T-cell (primary cell): ENCODE measurements at regions not wholly inside any gene's neighbourhood (a gene's known extent, or its start where the extent isn't known, plus 50 kb on each side); places are given as distances from the start of the nearest gene placed in this dataset.

Source experiments
- ATAC-seq, 4 experiments: fragments of 200-7000 bp in 3 of 4; fragments of 150-1000 bp in 1 of 4; cut with Tn5 transposase; replicated peaks in 1 of 4; 1 replicate in 3 of 4; 2 replicates in 1 of 4; pipeline ENCODE4 v1.10.0; 2021; ENCODE audit warnings: moderate library complexity in 3 of 4, mild to moderate bottlenecking in 2 of 4, moderate number of reproducible peaks in 1 of 4
- CTCF ChIA-PET, 2 donors: fragments of 300-600 bp; sonication (Branson Sonifier 250); formaldehyde crosslinking; loops; one replicate each; lab custom pipeline; 2022; ENCODE audit warnings: antibody characterized with exemption in 2 of 2; lab: Charles Lee
- POLR2A ChIA-PET, 2 donors: fragments of 300-600 bp; sonication (Branson Sonifier 250); formaldehyde crosslinking; loops; one replicate each; lab custom pipeline; 2022; ENCODE audit warnings: antibody characterized with exemption in 2 of 2; lab: Charles Lee
- DNase-seq, 35 experiments: peaks; one replicate each; pipeline versions ENCODE4 v3.0.0 to v3.0.0-alpha.2; 2013 to 2023
- H3K27ac ChIP-seq: one replicate; pipeline ENCODE4 v1.5.1; 2013; ENCODE audit warnings: low read length
- H3K27me3 ChIP-seq, 2 experiments: replicated peaks in 1 of 2; 1 replicate in 1 of 2; 2 replicates in 1 of 2; pipeline versions ENCODE4 v1.6.1 to v1.7.0; 2013; ENCODE audit warnings: low read length in 1 of 2, mixed read lengths in 1 of 2; ENCODE audit not compliant: control insufficient read depth in 2 of 2, insufficient read depth in 2 of 2; ENCODE audit errors: extremely low read depth in 1 of 2
- H3K36me3 ChIP-seq, 2 donors: 1 replicate in 1 of 2; 2 replicates in 1 of 2; pipeline versions ENCODE4 v1.6.1 to v1.7.0; 2013; ENCODE audit warnings: low read length in 1 of 2; ENCODE audit not compliant: control insufficient read depth in 2 of 2, insufficient read depth in 1 of 2; ENCODE audit errors: extremely low read depth in 1 of 2
- H3K4me1 ChIP-seq, 2 experiments: 1 replicate in 1 of 2; 2 replicates in 1 of 2; pipeline versions ENCODE4 v1.6.1 to v1.7.0; 2013; ENCODE audit warnings: low read length in 2 of 2, mixed read lengths in 1 of 2; ENCODE audit not compliant: insufficient read depth in 2 of 2, control insufficient read depth in 1 of 2; ENCODE audit errors: extremely low read depth in 1 of 2
- H3K4me3 ChIP-seq, 2 donors: 1 replicate in 1 of 2; 2 replicates in 1 of 2; pipeline versions ENCODE4 v1.5.1 to v1.7.0; 2013; ENCODE audit warnings: mild to moderate bottlenecking in 2 of 2, low read length in 1 of 2, moderate library complexity in 1 of 2; ENCODE audit not compliant: control insufficient read depth in 1 of 2; ENCODE audit errors: extremely low read depth in 1 of 2
- H3K9me3 ChIP-seq: 2 replicates; pipeline ENCODE4 v1.7.0; 2013
- H3K27ac Mint-ChIP-seq, 2 donors: one replicate each; pipeline ENCODE4 v1.8.0; 2020 to 2021; ENCODE audit warnings: mild to moderate bottlenecking in 2 of 2, mixed read lengths in 2 of 2
- H3K27me3 Mint-ChIP-seq, 2 donors: one replicate each; pipeline ENCODE4 v1.8.0; 2021 to 2022; ENCODE audit warnings: mixed read lengths in 2 of 2
- H3K36me3 Mint-ChIP-seq: one replicate; pipeline ENCODE4 v1.8.0; 2021; ENCODE audit warnings: mixed read lengths
- H3K4me1 Mint-ChIP-seq, 3 donors: one replicate each; pipeline ENCODE4 v1.8.0; 2020 to 2022; ENCODE audit warnings: mixed read lengths in 3 of 3, mild to moderate bottlenecking in 1 of 3
- H3K4me3 Mint-ChIP-seq, 3 donors: one replicate each; pipeline ENCODE4 v1.8.0; 2020 to 2022; ENCODE audit warnings: mild to moderate bottlenecking in 3 of 3, mixed read lengths in 3 of 3, moderate library complexity in 3 of 3
- H3K9me3 Mint-ChIP-seq, 3 donors: one replicate each; pipeline ENCODE4 v1.8.0; 2020 to 2022; ENCODE audit warnings: mixed read lengths in 3 of 3
- WGBS: methylation state at CpG from one replicate; pipeline ENCODE4 v1.1.5; 2013; ENCODE audit warnings: missing lambda C conversion rate; ENCODE audit not compliant: insufficient coverage; 5-methylcytosine and 5-hydroxymethylcytosine counted together

- ChIA-PET POLR2A (no interaction called here), CTCF (no interaction called here)
- Histone ChIP-seq H3K9me3 (no peaks in the 10 kb centered on the region), H3K36me3 (no peaks in the 10 kb centered on the region), H3K27me3 (no peaks in the 10 kb centered on the region), H3K4me3 (no peak overlapping the region), H3K4me1 (no peaks in the 10 kb centered on the region), H3K27ac (no peak overlapping the region)
- peaks cover 0 to 2% of the 10 kb centered on the region in 2 donors for H3K27me3 Mint-ChIP-seq
- H3K9me3 Mint-ChIP-seq = peaks cover 0 to 4% (median 0%) of the 10 kb centered on the region in 3 donors
- H3K4me3 Mint-ChIP-seq = no peak overlapping the region
- DNase-seq (no peak), ATAC-seq (no peak)
- no peak overlapping the region for H3K27ac Mint-ChIP-seq
- H3K36me3 Mint-ChIP-seq = no peaks in the 10 kb centered on the region
- 88% methylated on average over 2 of the region's 3 CpGs for WGBS
- no peaks in the 10 kb centered on the region for H3K4me1 Mint-ChIP-seq
Observed at GRCh38 chr16:73912281-73912680, 384.3 kb upstream of the PSMD7 start.

- no peak overlapping the region for H3K4me3 Mint-ChIP-seq
- no peak overlapping the region for H3K27ac Mint-ChIP-seq
- no peaks in the 10 kb centered on the region for H3K36me3 Mint-ChIP-seq
- Histone ChIP-seq H3K4me1 (no peaks in the 10 kb centered on the region), H3K27ac (no peak overlapping the region), H3K27me3 (no peaks in the 10 kb centered on the region), H3K9me3 (no peaks in the 10 kb centered on the region), H3K36me3 (no peaks in the 10 kb centered on the region), H3K4me3 (no peak overlapping the region)
- H3K9me3 Mint-ChIP-seq = peaks cover 0 to 4% (median 0%) of the 10 kb centered on the region in 3 donors
- CTCF ChIA-PET = no interaction called here
- H3K27me3 Mint-ChIP-seq = peaks cover 0 to 2% of the 10 kb centered on the region in 2 donors
- no peaks in the 10 kb centered on the region for H3K4me1 Mint-ChIP-seq
- ATAC-seq (no peak), DNase-seq (no peak)
- POLR2A ChIA-PET = no interaction called here
- 56% methylated on average over 2 of the region's 5 CpGs for WGBS
Observed at GRCh38 chr16:73909529-73910035, 387.0 kb upstream of the PSMD7 start.

- Mint-ChIP-seq H3K27ac (no peak overlapping the region), H3K27me3 (peaks cover 17 to 33% of the 10 kb centered on the region in 2 donors), H3K4me3 (peak overlapping the region in 1 of 3 donors; percentile 64), H3K9me3 (no peaks in the 10 kb centered on the region), H3K36me3 (no peaks in the 10 kb centered on the region), H3K4me1 (peaks cover 8 to 15% (median 10%) of the 10 kb centered on the region in 3 donors)
- peak overlapping the region in 1 of 2 donors; percentile 17 for H3K4me3 ChIP-seq
- DNase-seq (peak in 1 of 35 experiments; percentile 1), ATAC-seq (peak in 1 of 4 experiments; percentile 34)
- no CpG with 5 or more reads among the region's 7 CpGs for WGBS
- H3K9me3 ChIP-seq = no peaks in the 10 kb centered on the region
- ChIA-PET CTCF (interaction anchor here in 1 of 2 donors (0.7 kb wide), 1 partner anchor 1123 kb away, joined by 6 read pairs; no protein-coding TSS in a partner anchor), POLR2A (no interaction called here)
- H3K27ac ChIP-seq = no peak overlapping the region
- no peaks in the 10 kb centered on the region for H3K36me3 ChIP-seq
- H3K27me3 ChIP-seq = peaks cover 0 to 9% of the 10 kb centered on the region in 2 experiments
- no peaks in the 10 kb centered on the region for H3K4me1 ChIP-seq
Observed at GRCh38 chr16:73891129-73891542, 405.5 kb upstream of the PSMD7 start.

- H3K9me3 ChIP-seq = no peaks in the 10 kb centered on the region
- Mint-ChIP-seq H3K4me1 (peaks cover 8 to 15% (median 10%) of the 10 kb centered on the region in 3 donors), H3K27ac (no peak overlapping the region), H3K4me3 (peak overlapping the region in 1 of 3 donors; percentile 64), H3K9me3 (no peaks in the 10 kb centered on the region), H3K36me3 (no peaks in the 10 kb centered on the region), H3K27me3 (peaks cover 21 to 36% of the 10 kb centered on the region in 2 donors)
- no peaks in the 10 kb centered on the region for H3K4me1 ChIP-seq
- ChIA-PET CTCF (interaction anchor here in 1 of 2 donors (0.7 kb wide), 1 partner anchor 1124 kb away, joined by 6 read pairs; no protein-coding TSS in a partner anchor), POLR2A (no interaction called here)
- peaks cover 0 to 9% of the 10 kb centered on the region in 2 experiments for H3K27me3 ChIP-seq
- no peaks in the 10 kb centered on the region for H3K36me3 ChIP-seq
- H3K4me3 ChIP-seq = peak overlapping the region in 1 of 2 donors; percentile 17
- DNase-seq (no peak), ATAC-seq (no peak)
- no peak overlapping the region for H3K27ac ChIP-seq
- WGBS = 20% methylated on average over 12 of the region's 23 CpGs
Observed at GRCh38 chr16:73890186-73891128, 406.2 kb upstream of the PSMD7 start.

- H3K4me3 Mint-ChIP-seq = no peak overlapping the region
- 89% methylated on average over 7 of the region's 13 CpGs for WGBS
- CTCF ChIA-PET = no interaction called here
Observed at GRCh38 chr16:73888840-73889490, 407.6 kb upstream of the PSMD7 start.

GRCh38 chr16:73887911-73888310 lies 408.7 kb upstream of the PSMD7 start:
- DNase-seq (no peak), ATAC-seq (no peak)
- ChIA-PET CTCF (no interaction called here), POLR2A (interaction anchor here in 1 of 2 donors (0.5 kb wide), 1 partner anchor 1898 kb away, joined by 5 read pairs; no protein-coding TSS in a partner anchor)
- H3K9me3 Mint-ChIP-seq = no peaks in the 10 kb centered on the region
- no peak overlapping the region for H3K27ac Mint-ChIP-seq
- H3K4me3 Mint-ChIP-seq = no peak overlapping the region
- H3K4me1 Mint-ChIP-seq = peaks cover 8 to 15% (median 10%) of the 10 kb centered on the region in 3 donors
- no peaks in the 10 kb centered on the region for H3K4me1 ChIP-seq
- H3K27me3 ChIP-seq = peaks cover 0 to 9% of the 10 kb centered on the region in 2 experiments
- no peaks in the 10 kb centered on the region for H3K36me3 ChIP-seq
- no CpG with 5 or more reads among the region's 8 CpGs for WGBS
- H3K4me3 ChIP-seq = no peak overlapping the region
- H3K36me3 Mint-ChIP-seq = no peaks in the 10 kb centered on the region
- no peak overlapping the region for H3K27ac ChIP-seq
- H3K27me3 Mint-ChIP-seq = peaks cover 18 to 35% of the 10 kb centered on the region in 2 donors
- no peaks in the 10 kb centered on the region for H3K9me3 ChIP-seq

More at GRCh38 chr16:73888840-73889490, 407.6 kb upstream of the PSMD7 start:
- H3K4me3 ChIP-seq = no peak overlapping the region
- Mint-ChIP-seq H3K9me3 (no peaks in the 10 kb centered on the region), H3K4me1 (peaks cover 8 to 15% (median 10%) of the 10 kb centered on the region in 3 donors), H3K27me3 (peaks cover 21 to 36% of the 10 kb centered on the region in 2 donors), H3K36me3 (no peaks in the 10 kb centered on the region), H3K27ac (no peak overlapping the region)
- H3K27ac ChIP-seq = no peak overlapping the region
- no peaks in the 10 kb centered on the region for H3K36me3 ChIP-seq
- H3K9me3 ChIP-seq = no peaks in the 10 kb centered on the region
- no peak for ATAC-seq
- peaks cover 0 to 9% of the 10 kb centered on the region in 2 experiments for H3K27me3 ChIP-seq
- no peaks in the 10 kb centered on the region for H3K4me1 ChIP-seq
- DNase-seq = no peak
- POLR2A ChIA-PET = no interaction called here
